ENCODE measurements at regions not wholly inside any gene's neighbourhood (a gene's known extent, or its start where the extent isn't known, plus 50 kb on each side); places are given as distances from the start of the nearest gene placed in this dataset.

GRCh38 chr6:48959251-48960060 is 503.6 kb downstream of the MMUT start:
- TF ChIP-seq RARB (CRISPR knock-in tag; IDR thresholded peaks at IDR 0.05) (no peak), PATZ1 (CRISPR knock-in tag; IDR thresholded peaks at IDR 0.05; ENCODE audit: borderline replicate concordance) (no peak), SNAI2 (CRISPR knock-in tag; IDR thresholded peaks at IDR 0.05) (no peak), OSR1 (CRISPR knock-in tag; IDR thresholded peaks at IDR 0.05) (no peak), CREB5 (CRISPR knock-in tag; IDR thresholded peaks at IDR 0.05; ENCODE audit: low read depth) (no peak), ZFP3 (CRISPR knock-in tag; IDR thresholded peaks at IDR 0.05) (no peak), TCF4 (CRISPR knock-in tag; IDR thresholded peaks at IDR 0.05; ENCODE audit: borderline replicate concordance) (no peak), ZC3H10 (CRISPR knock-in tag; IDR thresholded peaks at IDR 0.05) (no peak), ZNF565 (CRISPR knock-in tag; conservative IDR thresholded peaks at IDR 0.05; ENCODE audit: low read depth) (no peak), GLIS3 (CRISPR knock-in tag; IDR thresholded peaks at IDR 0.05) (no peak)

Measured in SK-N-SH treated with all-trans-retinoic acid at 6 μM for 48 hours (cell line).